Endothelial cell (in vitro differentiated cells): ENCODE measurements at regions not wholly inside any gene's neighbourhood (a gene's known extent, or its start where the extent isn't known, plus 50 kb on each side); places are given as distances from the start of the nearest gene placed in this dataset.

Source experiments
- DNase-seq: peaks from one replicate; pipeline ENCODE4 v3.0.0; 2021; ENCODE audit warnings: low spot score
- H3K27ac Mint-ChIP-seq: one replicate; pipeline ENCODE4 v1.8.0; 2021; ENCODE audit warnings: mixed read lengths, inconsistent platforms; ENCODE audit not compliant: unreplicated experiment
- H3K27me3 Mint-ChIP-seq: one replicate; pipeline ENCODE4 v1.8.0; 2021; ENCODE audit warnings: mild to moderate bottlenecking, moderate library complexity, mixed read lengths, inconsistent platforms; ENCODE audit not compliant: unreplicated experiment
- H3K36me3 Mint-ChIP-seq: one replicate; pipeline ENCODE4 v1.8.0; 2021; ENCODE audit warnings: mild to moderate bottlenecking, low read depth, mixed read lengths, inconsistent platforms; ENCODE audit not compliant: unreplicated experiment
- H3K4me1 Mint-ChIP-seq: one replicate; pipeline ENCODE4 v1.8.0; 2021; ENCODE audit warnings: mild to moderate bottlenecking, mixed read lengths, inconsistent platforms; ENCODE audit not compliant: unreplicated experiment
- H3K4me3 Mint-ChIP-seq: one replicate; pipeline ENCODE4 v1.8.0; 2021; ENCODE audit warnings: mild to moderate bottlenecking, mixed read lengths, inconsistent platforms; ENCODE audit not compliant: unreplicated experiment
- H3K9me3 Mint-ChIP-seq: one replicate; pipeline ENCODE4 v1.8.0; 2021; ENCODE audit warnings: mixed read lengths, inconsistent platforms; ENCODE audit not compliant: unreplicated experiment
- CTCF ChIP-seq: fragments of 200-600 bp; sonication (generic); IDR thresholded peaks from one replicate; pipeline ENCODE4 v1.5.0; 2021; ENCODE audit warnings: antibody characterized with exemption; ENCODE audit not compliant: unreplicated experiment

- DNase-seq, result no peak
- H3K27ac Mint-ChIP-seq, result no peak overlapping the region
- H3K36me3 Mint-ChIP-seq, result no peaks in the 10 kb centered on the region
- H3K9me3 Mint-ChIP-seq, result no peaks in the 10 kb centered on the region
- peaks cover 6% of the 10 kb centered on the region for H3K27me3 Mint-ChIP-seq
- H3K4me3 Mint-ChIP-seq, result no peak overlapping the region
- peaks cover 20% of the 10 kb centered on the region for H3K4me1 Mint-ChIP-seq
- no peak for TF ChIP-seq CTCF
Measured at GRCh38 chr10:31749981-31750840, 178.4 kb downstream of the ARHGAP12 start.

- TF ChIP-seq CTCF, result no peak
- Mint-ChIP-seq H3K36me3 (no peaks in the 10 kb centered on the region), H3K27me3 (peaks cover 6% of the 10 kb centered on the region), H3K4me1 (peaks cover 19% of the 10 kb centered on the region), H3K9me3 (no peaks in the 10 kb centered on the region), H3K4me3 (no peak overlapping the region), H3K27ac (no peak overlapping the region)
- DNase-seq, result no peak
Measured at GRCh38 chr10:31749301-31749700, 179.3 kb downstream of the ARHGAP12 start.

DNA sequence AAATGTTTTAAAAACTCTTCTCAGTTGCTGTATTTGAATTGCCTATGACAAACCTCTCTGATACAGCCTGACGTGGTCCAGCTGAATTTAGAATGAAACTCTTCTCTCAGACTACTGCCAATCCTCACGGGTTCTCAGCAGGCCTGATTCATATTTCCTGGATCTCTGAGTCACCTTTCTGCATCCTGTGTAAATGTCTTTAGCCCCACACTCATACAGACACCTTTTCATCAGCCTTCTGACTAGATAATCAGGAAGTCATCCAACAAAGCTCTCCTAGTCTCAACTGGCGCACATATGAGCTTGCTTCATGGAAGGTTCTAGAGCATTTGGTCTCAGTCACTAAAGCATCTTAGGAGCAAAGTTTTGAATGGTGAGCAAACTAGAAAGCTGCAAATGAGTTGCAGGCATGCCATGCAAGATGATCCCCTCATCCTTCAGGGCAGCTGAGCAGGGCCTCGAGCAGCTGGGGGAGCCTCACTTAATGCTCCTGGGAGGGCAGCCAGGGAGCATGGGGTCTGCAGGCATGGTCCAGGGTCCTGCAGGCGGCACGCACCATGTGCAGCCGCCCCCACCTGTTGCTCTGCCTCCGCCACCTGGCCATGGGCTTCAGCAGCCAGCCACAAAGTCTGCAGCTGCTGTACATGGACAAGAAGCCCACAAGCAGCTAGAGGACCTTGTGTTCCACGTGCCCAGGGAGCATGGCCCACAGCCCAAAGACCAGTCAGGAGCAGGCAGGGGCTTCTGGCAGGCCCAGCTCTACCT is 182.8 kb downstream of the ARHGAP12 start:
- H3K27ac Mint-ChIP-seq, result no peak overlapping the region
- H3K27me3 Mint-ChIP-seq, result no peaks in the 10 kb centered on the region
- H3K9me3 Mint-ChIP-seq, result no peaks in the 10 kb centered on the region
- no peaks in the 10 kb centered on the region for H3K36me3 Mint-ChIP-seq
- H3K4me3 Mint-ChIP-seq, result no peak overlapping the region
- no peak for DNase-seq
- TF ChIP-seq CTCF, result no peak
- peaks cover 8% of the 10 kb centered on the region for H3K4me1 Mint-ChIP-seq

- Mint-ChIP-seq H3K4me3 (no peak overlapping the region), H3K4me1 (peaks cover 6% of the 10 kb centered on the region), H3K36me3 (no peaks in the 10 kb centered on the region), H3K27me3 (no peaks in the 10 kb centered on the region), H3K9me3 (no peaks in the 10 kb centered on the region), H3K27ac (no peak overlapping the region)
- no peak for DNase-seq
- TF ChIP-seq CTCF, result no peak
Measured at GRCh38 chr10:31744025-31744424, 184.6 kb downstream of the ARHGAP12 start.

- H3K4me3 Mint-ChIP-seq, result no peak overlapping the region
- H3K36me3 Mint-ChIP-seq, result no peaks in the 10 kb centered on the region
- H3K4me1 Mint-ChIP-seq, result peaks cover 6% of the 10 kb centered on the region
- TF ChIP-seq CTCF, result no peak
- no peak overlapping the region for H3K27ac Mint-ChIP-seq
- H3K9me3 Mint-ChIP-seq, result no peaks in the 10 kb centered on the region
- no peaks in the 10 kb centered on the region for H3K27me3 Mint-ChIP-seq
- DNase-seq, result no peak
Measured at GRCh38 chr10:31742255-31742654, 186.4 kb downstream of the ARHGAP12 start.
